ENCODE measurements at regions not wholly inside any gene's neighbourhood (a gene's known extent, or its start where the extent isn't known, plus 50 kb on each side); places are given as distances from the start of the nearest gene placed in this dataset.

GRCh38 chr1:55990007-55990406 is 589.4 kb downstream of the PLPP3 start:
- no peak for DNase-seq (ENCODE audit: low read depth, low spot score)

GRCh38 chr1:55988963-55989452 is 590.4 kb downstream of the PLPP3 start:
- no peak for DNase-seq (ENCODE audit: low read depth, low spot score)

DNA sequence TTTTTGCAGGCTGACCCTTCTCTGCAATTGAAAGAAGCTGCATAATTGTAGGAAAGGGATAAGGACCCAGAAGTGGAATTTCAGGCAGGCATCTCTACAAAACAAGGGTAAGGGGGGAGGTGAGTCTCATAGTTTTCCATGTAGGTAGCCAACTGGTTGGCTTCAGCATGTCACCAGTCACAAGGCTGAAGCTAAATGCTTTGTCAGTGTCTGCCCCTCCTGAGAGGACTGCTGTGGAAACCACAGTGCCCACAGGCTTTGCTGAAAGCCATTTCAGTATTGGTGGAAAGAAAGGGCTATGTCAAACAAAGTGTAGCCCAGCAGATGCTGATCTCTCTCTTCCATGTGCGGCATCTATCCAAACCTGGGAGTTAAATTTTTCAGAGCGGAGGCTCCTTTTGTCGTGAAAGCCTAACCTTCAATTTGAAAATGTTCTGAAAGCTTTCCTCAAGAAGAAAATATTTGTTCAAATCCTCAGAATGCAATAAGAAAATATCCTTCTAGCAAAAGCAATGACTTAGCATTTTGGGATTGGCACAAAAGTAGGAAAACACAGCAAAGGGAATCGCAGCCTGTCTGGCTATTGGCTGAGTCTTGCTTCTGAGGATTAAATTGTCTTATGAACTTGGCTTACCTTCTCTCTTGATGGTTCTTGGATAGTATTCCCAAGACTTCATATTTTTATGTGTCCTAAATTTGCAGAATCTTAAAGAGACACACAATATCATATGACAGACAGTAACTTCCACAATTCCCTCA is 591.7 kb downstream of the PLPP3 start:
- no peak for DNase-seq (ENCODE audit: low read depth, low spot score)

DNA sequence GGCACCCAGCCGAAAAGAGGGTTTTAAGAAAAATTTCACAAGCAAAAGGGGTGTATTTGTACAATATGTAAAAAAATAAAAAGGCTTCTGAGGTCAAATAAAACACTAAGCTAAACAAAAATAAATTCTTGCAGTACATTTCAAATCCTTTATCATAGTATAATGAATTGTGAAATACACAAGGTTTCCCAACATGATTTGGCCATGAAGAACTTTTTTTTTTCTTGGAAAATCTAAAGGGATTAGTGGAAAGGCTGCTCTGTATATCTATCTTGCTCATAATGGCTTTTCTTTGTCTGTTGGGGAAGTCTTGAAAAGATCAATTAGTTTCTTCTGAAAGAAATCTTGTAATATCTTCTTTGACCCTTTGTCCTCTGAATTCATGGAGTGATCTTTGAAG is 593.4 kb downstream of the PLPP3 start:
- DNase-seq (ENCODE audit: low read depth, low spot score): no peak

GRCh38 chr1:55981010-55981650 is 598.2 kb downstream of the PLPP3 start:
- no peak for DNase-seq (ENCODE audit: low read depth, low spot score)

DNA sequence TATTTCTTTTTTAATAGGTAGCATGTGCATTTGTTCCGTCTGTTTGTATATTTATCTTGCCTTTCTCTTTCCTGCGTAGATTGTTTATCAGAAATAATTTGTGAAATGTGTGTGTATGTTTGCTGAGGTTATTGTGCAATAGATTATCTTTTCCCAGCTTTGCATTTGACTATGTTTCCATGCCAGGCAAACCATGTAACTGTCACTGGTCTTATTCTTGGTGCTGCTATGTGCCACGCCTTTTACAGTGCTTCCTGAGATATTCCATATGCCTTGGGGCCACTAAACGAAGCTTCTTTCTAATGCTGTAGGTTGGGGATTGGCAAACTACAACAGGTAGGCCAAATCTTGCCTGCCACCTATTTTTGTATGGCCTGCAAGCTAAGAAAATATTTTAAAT is 598.8 kb downstream of the PLPP3 start:
- no peak for DNase-seq (ENCODE audit: low read depth, low spot score)

DNA sequence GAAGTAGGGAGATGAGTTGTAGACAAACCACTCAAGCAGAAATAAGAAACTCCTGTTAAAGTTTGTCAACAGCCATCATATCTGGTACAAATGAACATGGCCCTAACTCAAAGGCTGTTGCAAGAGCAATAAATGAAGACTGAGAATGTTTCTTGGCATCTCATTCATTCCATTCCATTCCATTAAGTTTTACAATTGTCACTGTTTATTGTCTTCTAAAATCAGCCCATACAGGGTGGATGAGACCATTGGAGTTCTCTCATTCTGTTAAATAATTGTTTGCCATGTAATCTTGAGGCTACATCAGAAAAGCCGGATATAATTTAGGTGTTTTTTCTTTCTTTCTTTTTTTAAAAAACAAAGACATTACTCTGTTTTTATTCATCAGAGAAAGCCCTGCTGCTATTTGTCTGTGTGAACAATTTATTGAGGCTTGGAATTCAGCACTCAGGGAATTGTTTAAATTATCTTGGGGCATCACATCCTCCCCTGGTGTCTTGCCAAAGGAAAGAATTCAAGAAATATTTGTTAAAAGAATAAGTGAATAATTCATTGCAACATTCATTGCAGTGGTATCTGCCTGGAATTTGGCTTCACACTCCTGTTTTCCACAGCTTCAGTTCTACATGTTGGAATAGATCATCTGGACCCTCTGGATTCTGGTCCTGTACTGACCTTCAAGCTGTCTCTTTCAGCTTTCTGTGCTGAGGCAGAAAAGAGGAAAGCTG is 604.5 kb downstream of the PLPP3 start:
- DNase-seq (ENCODE audit: low read depth, low spot score): peak; percentile 17

DNA sequence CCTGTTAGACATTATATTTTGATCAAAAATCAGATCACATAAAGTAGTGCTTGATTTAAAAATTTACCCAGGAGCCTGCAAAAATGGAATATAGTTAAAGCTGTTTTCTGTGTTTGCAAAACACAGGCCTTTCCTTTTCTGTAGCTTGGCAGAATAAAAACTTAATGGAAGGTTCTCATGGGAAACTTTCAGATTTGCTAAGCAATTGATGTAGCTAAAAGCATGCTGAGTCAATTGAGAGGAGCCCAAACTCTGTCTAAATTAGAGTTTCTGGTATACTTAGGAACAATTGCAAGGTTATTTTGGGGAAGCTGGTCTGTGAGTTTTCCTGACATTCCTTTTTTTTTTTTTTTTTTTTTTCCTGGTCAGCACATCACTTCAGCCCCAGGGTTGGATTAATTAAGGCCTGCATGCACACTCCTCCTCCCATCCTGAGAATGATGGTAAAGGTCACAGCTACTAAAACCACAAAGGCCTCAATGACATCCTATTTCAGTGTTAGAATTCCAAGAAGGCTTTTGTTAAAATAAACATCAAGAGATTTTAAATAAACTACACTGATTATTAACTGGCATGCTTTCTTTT is 608.7 kb downstream of the PLPP3 start:
- no peak for DNase-seq (ENCODE audit: low read depth, low spot score)

- DNase-seq (ENCODE audit: low read depth, low spot score): no peak
Observed at GRCh38 chr1:55969322-55969721, 610.0 kb downstream of the PLPP3 start.

DNA sequence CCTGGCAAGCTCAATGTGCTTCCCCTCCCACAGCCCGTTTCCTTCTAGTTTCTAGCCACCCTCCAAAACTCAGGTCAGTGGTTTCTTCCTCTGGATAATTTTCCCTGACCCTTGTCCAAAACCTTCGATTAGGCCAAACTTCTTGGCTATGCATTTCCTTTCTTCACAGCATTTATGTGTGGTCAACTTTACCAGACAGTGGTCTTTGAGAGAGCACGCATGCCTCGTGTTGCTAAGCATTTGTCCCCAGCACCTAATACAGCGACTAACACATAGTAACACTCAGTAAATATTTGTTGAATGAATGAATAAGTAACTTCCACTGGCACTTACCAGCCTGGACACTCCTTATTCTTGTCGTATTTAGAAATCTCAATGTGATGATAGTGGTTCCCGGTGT is 610.7 kb downstream of the PLPP3 start:
- no peak for DNase-seq (ENCODE audit: low read depth, low spot score)

DNA sequence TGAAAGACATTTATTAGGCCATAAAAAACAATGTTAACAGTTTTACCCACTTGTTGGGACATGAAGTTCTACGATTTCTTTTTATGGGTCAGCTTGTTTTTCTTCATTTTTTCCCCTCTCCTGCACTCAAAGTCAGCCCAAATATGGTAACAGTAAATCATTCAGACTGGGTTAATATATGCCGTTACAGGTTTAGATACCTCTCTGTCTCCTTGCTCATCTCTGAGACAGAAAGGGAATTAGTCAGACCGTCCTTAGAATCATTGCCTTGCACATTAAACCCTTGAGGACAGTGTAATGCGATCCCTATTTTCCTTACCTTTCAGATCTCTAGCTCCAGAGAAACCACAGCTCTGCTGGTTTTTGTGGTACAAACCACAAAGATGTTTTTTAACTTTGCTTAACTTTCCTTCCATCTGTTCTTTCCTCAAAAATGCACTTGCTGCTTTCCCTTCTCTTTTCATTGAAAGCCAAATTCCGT is 613.3 kb downstream of the PLPP3 start:
- DNase-seq (ENCODE audit: low read depth, low spot score): no peak

- DNase-seq (ENCODE audit: low read depth, low spot score): no peak
Observed at GRCh38 chr1:55962472-55962871, 616.9 kb downstream of the PLPP3 start.

DNA sequence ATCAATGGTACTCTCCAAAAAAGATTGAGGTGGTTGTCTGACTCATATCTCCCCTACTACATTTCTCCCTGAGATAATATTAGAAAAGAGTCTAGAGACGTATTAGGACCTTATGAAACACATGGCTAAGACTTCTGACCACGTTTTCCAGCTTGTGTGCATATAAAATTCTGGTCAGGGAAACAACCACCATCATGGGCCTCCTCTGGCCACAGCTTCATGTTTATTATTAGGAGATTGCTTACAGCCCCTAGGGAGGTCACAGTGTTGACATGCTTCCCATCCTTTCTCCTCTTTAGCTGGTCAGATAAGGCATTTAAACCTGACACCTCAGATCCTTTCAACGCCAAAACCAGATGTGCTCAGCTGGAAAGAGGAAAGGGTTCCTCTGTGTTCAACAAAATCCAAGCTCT is 620.2 kb downstream of the PLPP3 start:
- no peak for DNase-seq (ENCODE audit: low read depth, low spot score)

GRCh38 chr1:55958498-55958897 is 620.9 kb downstream of the PLPP3 start:
- no peak for DNase-seq (ENCODE audit: low read depth, low spot score)

- DNase-seq (ENCODE audit: low read depth, low spot score): no peak
Observed at GRCh38 chr1:55957276-55957675, 622.1 kb downstream of the PLPP3 start.

GRCh38 chr1:55955016-55955621 is 624.2 kb downstream of the PLPP3 start:
- DNase-seq (ENCODE audit: low read depth, low spot score): no peak

- DNase-seq (ENCODE audit: low read depth, low spot score): no peak
Observed at GRCh38 chr1:55951291-55951690, 628.1 kb downstream of the PLPP3 start.

DNA sequence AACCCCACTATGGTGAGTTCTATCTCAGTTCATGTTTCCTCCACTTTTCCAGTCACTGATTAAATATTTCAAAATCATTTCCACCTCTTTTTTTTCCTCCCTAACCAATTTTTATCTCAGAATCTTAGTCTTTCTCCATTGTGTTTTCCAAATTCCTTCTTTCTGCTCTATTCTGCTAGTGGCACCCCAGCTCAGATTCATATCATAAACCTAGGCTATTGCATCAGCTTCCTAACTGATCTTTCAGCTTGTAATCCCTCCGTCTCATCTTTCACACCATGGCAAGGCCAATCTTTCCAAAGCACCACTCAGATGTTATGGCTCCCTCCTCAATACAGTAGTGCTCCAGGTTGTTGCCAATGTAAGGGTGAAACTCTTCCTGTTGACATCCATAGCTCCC is 631.9 kb downstream of the PLPP3 start:
- no peak for DNase-seq (ENCODE audit: low read depth, low spot score)

- DNase-seq (ENCODE audit: low read depth, low spot score): no peak
Observed at GRCh38 chr1:55943721-55944435, 635.5 kb downstream of the PLPP3 start.

DNA sequence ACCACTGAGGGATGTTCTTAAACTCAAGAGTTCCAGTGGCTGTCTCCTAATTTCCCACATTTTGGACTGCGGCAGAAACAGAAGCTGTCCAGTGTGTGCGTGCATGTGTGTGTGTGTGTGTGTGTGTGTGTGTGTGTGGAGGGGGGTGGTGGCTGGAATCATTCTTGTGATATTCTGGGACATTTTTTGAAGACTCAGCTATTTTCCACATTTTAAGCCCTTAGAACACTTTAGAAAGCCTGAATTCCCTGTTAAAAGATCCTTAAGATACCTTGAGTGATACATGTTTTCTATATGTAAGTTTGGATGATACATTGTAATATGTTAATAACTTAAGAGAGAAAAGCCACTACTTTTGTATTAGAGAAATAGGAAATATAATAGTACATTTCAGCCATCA is 636.4 kb downstream of the PLPP3 start:
- DNase-seq (ENCODE audit: low read depth, low spot score): no peak

DNA sequence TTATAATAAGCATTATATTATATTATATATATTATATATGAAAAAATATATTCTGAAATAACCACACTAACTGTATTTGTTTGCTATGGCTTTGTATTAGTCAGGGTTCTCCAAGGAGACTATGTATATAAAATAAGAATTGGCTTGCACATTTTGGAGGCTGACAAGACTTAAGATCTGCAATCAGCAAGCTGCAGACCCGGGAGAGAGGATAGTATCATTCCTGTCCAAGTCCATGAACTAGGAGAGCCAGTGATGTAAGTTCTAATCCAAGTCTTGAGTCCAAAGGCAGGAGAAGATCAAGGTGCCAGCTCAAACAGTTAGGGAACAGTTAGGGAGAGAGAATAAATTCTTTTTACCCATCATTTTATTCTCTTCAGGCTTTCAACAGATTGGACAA is 639.5 kb downstream of the PLPP3 start:
- DNase-seq (ENCODE audit: low read depth, low spot score): no peak

All from pulmonary artery endothelial cell (primary cell).